PC-9 (cell line): ENCODE measurements at regions not wholly inside any gene's neighbourhood (a gene's known extent, or its start where the extent isn't known, plus 50 kb on each side); places are given as distances from the start of the nearest gene placed in this dataset.
"Not testable (repeated sequence)": the region's sequence is repeated elsewhere in the genome, so short reads cannot be mapped to it uniquely, and the experiment has no call there.

Source experiments
- EZH2 ChIP-seq: fragments of 200-600 bp; sonication (generic); IDR thresholded peaks from 2 replicates; pipeline ENCODE4 v1.8.0; 2017; ENCODE audit warnings: antibody characterized with exemption, low read depth
- TF ChIP-seq, protein P1 (sequence below): fragments of 200-600 bp; sonication (generic); conservative IDR thresholded peaks from 2 replicates; pipeline ENCODE4 v1.6.1; 2017; ENCODE audit warnings: mixed run types, antibody characterized with exemption, mild to moderate bottlenecking, moderate library complexity

DNA sequence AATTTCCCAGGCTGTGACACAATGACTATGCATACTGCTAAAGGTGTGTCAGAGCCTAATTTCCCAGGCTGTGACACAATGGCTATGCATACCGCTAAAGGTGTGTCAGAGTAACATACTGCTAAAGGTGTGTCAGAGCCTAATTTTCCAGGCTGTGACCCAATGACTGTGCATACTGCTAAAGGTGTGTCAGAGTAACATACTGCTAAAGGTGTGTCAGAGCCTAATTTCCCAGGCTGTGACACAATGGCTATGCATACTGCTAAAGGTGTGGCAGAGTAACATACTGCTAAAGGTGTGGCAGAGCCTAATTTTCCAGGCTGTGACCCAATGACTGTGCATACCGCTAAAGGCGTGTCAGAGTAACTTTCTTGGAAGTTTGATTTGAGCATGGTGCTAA lies 132.9 kb downstream of the BOD1 start:
- TF ChIP-seq, protein P1, sequence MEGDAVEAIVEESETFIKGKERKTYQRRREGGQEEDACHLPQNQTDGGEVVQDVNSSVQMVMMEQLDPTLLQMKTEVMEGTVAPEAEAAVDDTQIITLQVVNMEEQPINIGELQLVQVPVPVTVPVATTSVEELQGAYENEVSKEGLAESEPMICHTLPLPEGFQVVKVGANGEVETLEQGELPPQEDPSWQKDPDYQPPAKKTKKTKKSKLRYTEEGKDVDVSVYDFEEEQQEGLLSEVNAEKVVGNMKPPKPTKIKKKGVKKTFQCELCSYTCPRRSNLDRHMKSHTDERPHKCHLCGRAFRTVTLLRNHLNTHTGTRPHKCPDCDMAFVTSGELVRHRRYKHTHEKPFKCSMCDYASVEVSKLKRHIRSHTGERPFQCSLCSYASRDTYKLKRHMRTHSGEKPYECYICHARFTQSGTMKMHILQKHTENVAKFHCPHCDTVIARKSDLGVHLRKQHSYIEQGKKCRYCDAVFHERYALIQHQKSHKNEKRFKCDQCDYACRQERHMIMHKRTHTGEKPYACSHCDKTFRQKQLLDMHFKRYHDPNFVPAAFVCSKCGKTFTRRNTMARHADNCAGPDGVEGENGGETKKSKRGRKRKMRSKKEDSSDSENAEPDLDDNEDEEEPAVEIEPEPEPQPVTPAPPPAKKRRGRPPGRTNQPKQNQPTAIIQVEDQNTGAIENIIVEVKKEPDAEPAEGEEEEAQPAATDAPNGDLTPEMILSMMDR, result not testable (repeated sequence)
- TF ChIP-seq EZH2, result not testable (repeated sequence)
